PC-3 (cell line): ENCODE measurements at regions not wholly inside any gene's neighbourhood (a gene's known extent, or its start where the extent isn't known, plus 50 kb on each side); places are given as distances from the start of the nearest gene placed in this dataset.

ENCODE experiments used
- ATAC-seq: fragments of 200-7000 bp; cut with Tn5 transposase; 2 replicates; pipeline ENCODE4 v1.9.1; 2020; ENCODE audit warnings: mild to moderate bottlenecking, moderate library complexity
- BruUV-seq: library from RNA; stranded (reverse); fragments of 400-500 nt; replicated peaks from 2 replicates; lab custom pipeline; 2021; lab: Mats Ljungman, UMichigan
- CTCF ChIA-PET: fragments of 300-600 bp; sonication (Branson Sonifier 250); formaldehyde crosslinking; loops from one replicate; lab custom pipeline; 2022; ENCODE audit warnings: antibody characterized with exemption; lab: Charles Lee
- POLR2A ChIA-PET: fragments of 300-600 bp; sonication (Branson Sonifier 250); formaldehyde crosslinking; loops from one replicate; lab custom pipeline; 2022; ENCODE audit warnings: antibody characterized with exemption; ENCODE audit not compliant: unreplicated experiment; lab: Charles Lee
- DNase-seq: peaks from one replicate; pipeline ENCODE4 v3.0.0-alpha.2; 2015
- H2AFZ ChIP-seq: fragments of 300-600 bp; sonication (generic); 2 replicates; pipeline ENCODE4 v1.6.0; 2016; ENCODE audit warnings: antibody characterized with exemption, low read length
- H3F3A ChIP-seq: fragments of 300-600 bp; sonication (generic); one replicate; pipeline ENCODE4 v1.6.0; 2017; ENCODE audit warnings: antibody characterized with exemption, low read length, control low read depth, mild to moderate bottlenecking; ENCODE audit not compliant: unreplicated experiment
- H3K27ac ChIP-seq: fragments of 300-600 bp; sonication (generic); 2 replicates; pipeline ENCODE4 v1.5.1; 2016; ENCODE audit warnings: mild to moderate bottlenecking, low read length
- H3K27me3 ChIP-seq: fragments of 300-600 bp; sonication (generic); 2 replicates; pipeline ENCODE4 v1.6.1; 2016; ENCODE audit warnings: low read length, mixed read lengths
- H3K36me3 ChIP-seq: fragments of 300-600 bp; sonication (generic); 2 replicates; pipeline ENCODE4 v1.6.1; 2016; ENCODE audit warnings: low read depth, mixed run types, low read length, mixed read lengths
- H3K4me1 ChIP-seq: fragments of 300-600 bp; sonication (generic); 2 replicates; pipeline ENCODE4 v1.5.1; 2016; ENCODE audit warnings: low read length; ENCODE audit not compliant: insufficient read depth
- H3K4me2 ChIP-seq: fragments of 300-600 bp; sonication (generic); 2 replicates; pipeline ENCODE4 v1.6.0; 2016; ENCODE audit warnings: low read length
- H3K4me3 ChIP-seq: fragments of 300-600 bp; sonication (generic); 2 replicates; pipeline ENCODE4 v1.5.1; 2016; ENCODE audit warnings: mild to moderate bottlenecking, low read length, mixed read lengths
- H3K79me2 ChIP-seq: fragments of 300-600 bp; sonication (generic); 2 replicates; pipeline ENCODE4 v1.6.1; 2017; ENCODE audit warnings: low read length, mixed read lengths
- H3K9ac ChIP-seq: fragments of 300-600 bp; sonication (generic); 2 replicates; pipeline ENCODE4 v1.6.0; 2016; ENCODE audit warnings: mild to moderate bottlenecking, low read length
- H3K9me2 ChIP-seq: fragments of 300-600 bp; sonication (generic); replicated peaks from 2 replicates; pipeline ENCODE4 v1.6.1; 2016; ENCODE audit warnings: mixed run types, low read length, mixed read lengths
- H3K9me3 ChIP-seq: fragments of 300-600 bp; sonication (generic); 2 replicates; pipeline ENCODE4 v1.6.1; 2016; ENCODE audit warnings: low read length, mixed read lengths
- H4K20me1 ChIP-seq: fragments of 300-600 bp; sonication (generic); 2 replicates; pipeline ENCODE4 v1.6.1; 2016; ENCODE audit warnings: low read length, mixed read lengths
- CTCF ChIP-seq: fragments of 300-600 bp; sonication (generic); conservative IDR thresholded peaks from 2 replicates; pipeline ENCODE4 v1.5.1; 2017; ENCODE audit warnings: antibody characterized with exemption, low read depth, mild to moderate bottlenecking, low read length
- EZH2 ChIP-seq: fragments of 300-600 bp; sonication (generic); IDR thresholded peaks from one replicate; pipeline ENCODE4 v1.6.1; 2017; ENCODE audit warnings: antibody characterized with exemption, mild to moderate bottlenecking, low read length; ENCODE audit not compliant: unreplicated experiment
- EZH2phosphoT487 ChIP-seq: fragments of 300-600 bp; sonication (generic); IDR thresholded peaks from 2 replicates; pipeline ENCODE4 v1.6.1; 2018; ENCODE audit warnings: mild to moderate bottlenecking, antibody characterized with exemption, low read length, borderline replicate concordance
- intact Hi-C: fragments of 100-400 bp; cut with micrococcal nuclease; formaldehyde crosslinking; loops from 2 replicates; pipeline ENCODE4 v1.9.0; 2023

GRCh38 chr6:95109212-95109611 lies 468.1 kb upstream of the MANEA start:
- no peaks in the 10 kb centered on the region for H3K4me1 ChIP-seq
- no peak overlapping the region for H2AFZ ChIP-seq
- ATAC-seq = no peak
- H3K36me3 ChIP-seq = no peaks in the 10 kb centered on the region
- no TSS peak for BruUV-seq
- H3F3A ChIP-seq = no peaks in the 10 kb centered on the region
- no peak for DNase-seq
- CTCF ChIA-PET = no interaction called here
- H3K27ac ChIP-seq = no peak overlapping the region
- no peaks in the 10 kb centered on the region for H3K79me2 ChIP-seq
- no peaks in the 10 kb centered on the region for H3K9me2 ChIP-seq
- intact Hi-C loops = no loop called here
- no peaks in the 10 kb centered on the region for H4K20me1 ChIP-seq
- H3K9me3 ChIP-seq = no peaks in the 10 kb centered on the region
- H3K4me3 ChIP-seq = no peak overlapping the region
- TF ChIP-seq CTCF = no peak
- no peak for TF ChIP-seq EZH2
- TF ChIP-seq EZH2phosphoT487 = no peak
- POLR2A ChIA-PET = no interaction called here
- no peak overlapping the region for H3K4me2 ChIP-seq
- no peak overlapping the region for H3K9ac ChIP-seq
- H3K27me3 ChIP-seq = no peaks in the 10 kb centered on the region

- ChIA-PET CTCF (no interaction called here), POLR2A (no interaction called here)
- no peak overlapping the region for H2AFZ ChIP-seq
- BruUV-seq = no TSS peak
- no peaks in the 10 kb centered on the region for H3K27me3 ChIP-seq
- no peak overlapping the region for H3K9ac ChIP-seq
- no peak overlapping the region for H3K27ac ChIP-seq
- no peaks in the 10 kb centered on the region for H3F3A ChIP-seq
- H3K4me2 ChIP-seq = no peak overlapping the region
- no peak overlapping the region for H3K4me3 ChIP-seq
- intact Hi-C loops = no loop called here
- no peaks in the 10 kb centered on the region for H3K4me1 ChIP-seq
- H3K9me3 ChIP-seq = no peaks in the 10 kb centered on the region
- no peaks in the 10 kb centered on the region for H4K20me1 ChIP-seq
- no peak for TF ChIP-seq CTCF
- no peak for TF ChIP-seq EZH2phosphoT487
- no peak for TF ChIP-seq EZH2
- no peaks in the 10 kb centered on the region for H3K36me3 ChIP-seq
- ATAC-seq (no peak), DNase-seq (no peak)
- no peaks in the 10 kb centered on the region for H3K9me2 ChIP-seq
- H3K79me2 ChIP-seq = no peaks in the 10 kb centered on the region
Measured at GRCh38 chr6:95110767-95111166, 466.6 kb upstream of the MANEA start.

- DNase-seq (peak; percentile 12), ATAC-seq (peak; percentile 27; the same call in 1 of the 2 replicates)
- no peaks in the 10 kb centered on the region for H3K9me3 ChIP-seq
- TF ChIP-seq EZH2phosphoT487 = no peak
- TF ChIP-seq CTCF = no peak
- no peak for TF ChIP-seq EZH2
- H3K4me2 ChIP-seq = no peak overlapping the region
- H3K9me2 ChIP-seq = no peaks in the 10 kb centered on the region
- ChIA-PET POLR2A (no interaction called here), CTCF (no interaction called here)
- no peaks in the 10 kb centered on the region for H3K27me3 ChIP-seq
- no peaks in the 10 kb centered on the region for H4K20me1 ChIP-seq
- intact Hi-C loops = no loop called here
- no peaks in the 10 kb centered on the region for H3F3A ChIP-seq
- H3K36me3 ChIP-seq = no peaks in the 10 kb centered on the region
- H3K79me2 ChIP-seq = no peaks in the 10 kb centered on the region
- H3K27ac ChIP-seq = no peak overlapping the region
- H3K4me3 ChIP-seq = no peak overlapping the region
- no peak overlapping the region for H2AFZ ChIP-seq
- no peaks in the 10 kb centered on the region for H3K4me1 ChIP-seq
- BruUV-seq = no TSS peak
- no peak overlapping the region for H3K9ac ChIP-seq
Measured at GRCh38 chr6:95117236-95117635, 460.1 kb upstream of the MANEA start.
